ENCODE measurements at regions not wholly inside any gene's neighbourhood (a gene's known extent, or its start where the extent isn't known, plus 50 kb on each side); places are given as distances from the start of the nearest gene placed in this dataset.
"Not testable (repeated sequence)": the region's sequence is repeated elsewhere in the genome, so short reads cannot be mapped to it uniquely, and the experiment has no call there.

GRCh38 chr10:2777666-2778355 lies 289.5 kb upstream of the PFKP start:
- no peak for DNase-seq

DNA sequence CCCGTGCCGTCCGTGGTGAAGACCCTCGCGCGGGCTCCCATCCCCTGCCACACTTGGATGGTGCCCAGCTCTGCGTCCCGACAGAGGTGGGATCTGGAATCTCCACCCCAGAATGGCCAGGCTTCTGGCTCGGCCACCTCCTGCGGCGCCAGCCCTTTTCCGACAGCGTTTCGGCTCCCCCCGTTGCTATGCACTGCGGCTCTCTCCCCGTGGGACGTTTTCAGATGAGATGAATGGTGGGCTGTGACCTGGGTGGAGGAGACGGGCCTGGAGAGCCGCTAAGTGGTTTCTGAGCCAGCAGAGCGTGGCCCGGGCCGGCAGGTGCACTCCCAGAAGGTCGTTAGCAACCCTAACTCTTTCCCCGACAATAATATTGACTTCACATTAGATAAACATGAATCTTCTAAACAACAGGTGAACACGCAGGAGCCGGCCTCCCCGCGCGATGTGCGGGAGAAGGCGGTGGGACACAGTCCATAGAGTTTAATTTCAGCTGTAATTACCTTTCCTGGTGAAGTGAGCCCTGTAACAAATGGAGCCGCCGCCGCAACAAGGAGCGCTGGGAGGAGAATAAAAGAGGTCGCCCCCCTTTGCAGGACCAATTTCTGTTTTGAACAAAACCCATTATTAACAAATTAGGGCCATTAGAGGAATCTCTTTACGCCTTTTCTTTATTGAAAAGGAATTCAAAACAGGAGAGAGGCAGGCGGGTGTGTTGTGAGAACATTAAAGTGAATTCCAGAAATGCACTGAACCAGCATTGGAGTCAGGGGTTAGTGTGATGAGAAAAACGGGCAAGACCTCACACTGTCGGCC lies 294.3 kb upstream of the PFKP start:
- no peak for DNase-seq

GRCh38 chr10:2772135-2772534 lies 295.2 kb upstream of the PFKP start:
- DNase-seq: no peak

DNA sequence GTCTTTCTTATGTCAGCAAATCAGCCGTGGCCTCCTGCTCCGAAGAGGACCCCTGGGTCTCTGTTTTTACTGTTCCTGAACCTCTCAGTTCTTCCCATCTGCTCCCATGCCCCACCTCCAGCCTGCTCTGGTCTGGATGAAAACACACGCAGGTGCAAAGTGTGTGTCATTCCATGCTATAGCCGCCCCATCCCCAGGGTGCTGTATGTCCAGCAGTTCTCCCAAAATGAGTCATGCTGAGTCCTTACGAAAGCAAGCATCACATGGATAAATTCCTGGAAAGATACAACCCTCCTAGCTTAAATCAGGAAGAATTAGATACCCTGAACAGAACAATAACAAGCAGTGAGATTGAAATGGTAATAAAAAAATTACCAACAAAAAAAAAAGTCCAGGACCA lies 300.1 kb upstream of the PFKP start:
- not testable (repeated sequence) for DNase-seq

DNA sequence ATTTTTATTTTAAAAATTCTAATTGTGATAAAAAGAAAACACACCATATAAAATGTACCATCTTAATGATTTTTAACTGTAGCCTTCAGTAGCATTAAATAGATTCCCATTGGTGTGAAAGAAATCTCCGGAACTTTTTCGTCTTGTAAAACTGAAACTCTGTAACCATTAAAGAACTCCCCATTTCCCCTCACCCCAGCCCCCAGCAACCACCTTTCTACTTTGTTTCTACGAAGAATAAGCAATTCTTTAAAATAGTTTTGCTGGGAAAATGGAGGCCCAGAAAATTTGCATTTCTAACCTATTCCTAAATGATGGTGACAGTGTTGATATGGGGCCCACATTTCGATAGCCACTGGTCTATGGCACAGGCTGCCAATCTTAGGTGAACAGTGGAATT lies 305.4 kb upstream of the PFKP start:
- DNase-seq: no peak

- no peak for DNase-seq
Observed at GRCh38 chr10:2761311-2761710, 306.0 kb upstream of the PFKP start.

GRCh38 chr10:2760736-2761135 lies 306.6 kb upstream of the PFKP start:
- DNase-seq: no peak

GRCh38 chr10:2759233-2759632 lies 308.1 kb upstream of the PFKP start:
- no peak for DNase-seq

DNA sequence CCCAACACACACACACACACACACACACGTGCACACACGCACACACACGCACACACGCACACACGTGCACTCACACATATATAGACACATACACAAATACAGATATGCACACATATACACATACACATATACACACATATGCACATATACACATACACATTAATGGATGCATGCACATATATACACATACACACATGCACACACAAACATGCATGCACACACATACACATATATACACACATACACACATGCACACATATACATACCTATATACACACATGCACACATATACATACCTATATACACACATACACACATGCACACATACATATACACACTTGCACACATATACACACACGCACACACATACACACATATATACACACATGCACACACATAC lies 312.4 kb upstream of the PFKP start:
- DNase-seq: no peak

DNA sequence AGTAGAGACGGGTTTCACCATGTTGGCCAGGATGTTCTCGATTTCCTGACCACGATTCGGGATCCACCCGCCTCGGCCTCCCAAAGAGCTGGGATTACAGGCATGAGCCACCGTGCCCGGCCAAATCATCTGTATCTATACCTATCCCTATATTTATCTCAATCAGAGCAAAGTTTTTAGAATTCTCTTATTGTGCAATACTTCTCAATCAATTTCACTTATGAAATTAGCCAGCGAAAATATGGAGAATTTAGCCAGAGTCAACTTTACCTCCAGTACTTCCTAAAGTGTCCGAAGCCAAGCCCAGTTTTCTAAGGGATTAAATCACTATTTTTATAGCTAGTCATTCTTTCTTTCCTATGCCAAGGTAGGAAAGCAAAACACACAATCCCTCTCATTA lies 319.1 kb upstream of the PFKP start:
- DNase-seq: no peak

GRCh38 chr10:2746638-2747037 lies 320.7 kb upstream of the PFKP start:
- DNase-seq: no peak

GRCh38 chr10:2745666-2746065 lies 321.7 kb upstream of the PFKP start:
- DNase-seq: no peak

DNA sequence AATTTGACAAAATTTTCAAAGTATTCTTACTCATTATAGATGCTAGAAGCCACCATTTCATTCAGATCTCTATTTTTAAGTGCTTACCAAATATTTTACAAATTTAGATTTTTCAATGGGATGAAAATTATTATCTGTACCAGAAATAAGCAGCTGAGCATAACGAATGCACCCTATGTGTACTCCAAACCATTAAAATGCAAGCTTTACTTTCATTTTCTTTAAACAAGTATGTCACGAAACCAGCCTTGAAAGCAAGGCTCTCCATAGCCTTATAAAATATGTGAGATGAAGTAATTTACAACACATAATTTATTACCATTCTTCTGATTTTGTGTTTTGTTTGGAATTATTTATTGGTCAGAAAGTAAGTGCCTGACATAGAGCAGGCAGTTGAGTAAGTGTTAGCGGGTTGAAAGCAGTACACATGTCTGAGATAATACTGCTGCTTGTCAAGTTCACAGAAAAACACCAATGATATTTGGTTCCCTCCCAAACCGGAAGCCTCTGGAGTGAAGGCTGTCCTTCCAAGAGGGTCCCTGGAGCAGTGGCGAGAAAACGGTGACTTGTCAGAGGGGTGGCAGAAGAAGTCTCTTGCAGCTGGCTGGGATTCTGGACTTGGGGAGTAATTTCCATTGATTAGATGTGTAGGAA lies 322.7 kb upstream of the PFKP start:
- no peak for DNase-seq

GRCh38 chr10:2734603-2735002 lies 332.7 kb upstream of the PFKP start:
- DNase-seq: no peak

GRCh38 chr10:2733278-2733963 lies 333.9 kb upstream of the PFKP start:
- DNase-seq: no peak

- DNase-seq: no peak
Observed at GRCh38 chr10:2731940-2732339, 335.4 kb upstream of the PFKP start.

- DNase-seq: no peak
Observed at GRCh38 chr10:2729197-2729596, 338.2 kb upstream of the PFKP start.

- no peak for DNase-seq
Observed at GRCh38 chr10:2728087-2728486, 339.3 kb upstream of the PFKP start.

DNA sequence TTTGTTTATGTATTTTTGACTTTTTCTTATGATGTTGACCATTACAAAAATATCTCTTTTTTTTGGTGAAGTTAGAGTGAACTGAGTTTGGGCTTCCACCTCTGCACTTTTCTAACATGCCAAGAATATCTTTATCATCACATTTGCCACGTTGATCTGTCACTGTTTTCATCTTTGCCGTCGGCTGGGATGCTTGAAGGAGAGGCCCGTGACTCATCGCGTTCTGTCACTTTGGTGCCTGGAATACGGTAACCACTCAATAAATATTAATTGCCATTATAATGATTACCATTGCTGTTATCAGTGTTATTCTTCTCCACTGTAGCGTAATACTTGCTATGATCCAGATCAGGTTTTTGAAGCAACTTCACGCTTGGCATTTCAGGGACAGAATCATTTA lies 350.8 kb upstream of the PFKP start:
- DNase-seq: no peak

DNA sequence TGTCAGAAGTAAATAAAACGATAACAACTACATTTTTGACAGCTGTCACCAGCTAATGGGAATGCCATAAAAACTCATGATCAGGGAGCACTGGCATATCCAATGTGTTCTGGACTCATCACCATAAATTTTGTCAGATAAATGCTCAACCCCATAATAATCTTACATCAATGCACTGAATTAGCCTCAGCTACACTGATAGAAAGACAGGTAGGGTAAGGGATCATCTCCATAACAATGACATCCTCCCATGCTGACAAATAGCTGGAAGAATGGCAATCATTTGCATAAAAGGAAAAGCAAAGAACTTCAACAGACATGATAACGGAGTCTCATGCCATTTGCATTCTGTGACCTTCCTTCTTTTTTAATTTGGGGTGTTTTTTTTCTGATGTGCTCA lies 352.8 kb upstream of the PFKP start:
- DNase-seq: no peak

GRCh38 chr10:2703953-2704352 lies 363.4 kb upstream of the PFKP start:
- no peak for DNase-seq

DNA sequence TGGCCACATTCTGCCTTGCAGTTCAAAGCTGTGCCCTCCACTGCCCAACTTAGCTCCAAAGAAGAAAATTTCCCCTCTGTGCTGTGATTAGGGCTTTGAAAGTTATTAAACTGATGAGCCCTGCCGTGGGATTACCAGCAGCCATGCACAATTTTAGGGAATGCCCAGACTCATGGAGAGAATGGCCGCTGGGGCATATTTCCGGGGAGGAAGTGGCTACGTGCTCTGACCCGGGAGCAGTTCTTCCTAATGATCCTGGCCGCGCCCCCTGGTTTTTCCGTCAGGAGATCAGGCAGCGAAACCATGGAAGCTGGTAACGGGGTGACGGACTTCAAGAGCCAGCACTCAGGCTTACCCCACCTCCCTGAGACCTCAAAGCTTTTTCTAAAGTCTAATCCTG lies 365.5 kb upstream of the PFKP start:
- DNase-seq: no peak

GRCh38 chr10:2700626-2701305 lies 366.6 kb upstream of the PFKP start:
- DNase-seq: no peak

Data from GF-D8 (cell line).